ENCODE measurements at regions not wholly inside any gene's neighbourhood (a gene's known extent, or its start where the extent isn't known, plus 50 kb on each side); places are given as distances from the start of the nearest gene placed in this dataset.

DNA sequence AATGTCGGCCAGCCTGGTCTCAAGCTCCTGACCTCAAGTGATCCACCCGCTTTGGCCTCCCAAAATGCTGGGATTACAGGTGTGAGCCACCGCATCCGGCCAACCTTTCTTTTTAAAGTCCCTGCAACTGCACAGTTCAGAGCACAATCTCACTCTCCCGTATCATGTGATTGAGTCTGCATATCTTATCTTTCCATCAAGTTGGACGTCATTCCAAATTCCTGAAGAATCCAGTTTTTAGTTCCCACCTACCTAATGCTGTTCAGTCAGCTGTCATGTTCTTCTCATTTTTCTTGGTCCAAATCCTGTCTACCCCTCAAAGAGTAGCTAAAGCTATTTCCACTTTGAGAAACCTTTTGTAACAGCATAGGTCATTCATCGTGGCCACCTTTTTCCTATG is 110.8 kb upstream of the FBXO11 start:
- no peak for DNase-seq
- Histone ChIP-seq H3K9me3 (peaks cover 0 to 6% (median 0%) of the 10 kb centered on the region in 4 donors), H3K27me3 (no peaks in the 10 kb centered on the region), H3K4me3 (no peak overlapping the region), H3K36me3 (no peaks in the 10 kb centered on the region), H3K4me1 (no peaks in the 10 kb centered on the region), H3K27ac (no peak overlapping the region)
- WGBS, 2 donors, result 89 to 93% methylated on average over 7 of the region's 7 CpGs
- intact Hi-C loops (cut with DNase I), result no loop called here
- TF ChIP-seq POLR2AphosphoS5 (IDR thresholded peaks at IDR 0.05) (no peak), POLR2A (IDR thresholded peaks at IDR 0.05) (no peak), CTCF (IDR thresholded peaks at IDR 0.05) (no peak), EP300 (IDR thresholded peaks at IDR 0.05) (no peak)

GRCh38 chr2:48018480-48018879 is 112.2 kb upstream of the FBXO11 start:
- peaks cover 0 to 6% (median 0%) of the 10 kb centered on the region in 4 donors for H3K9me3 ChIP-seq
- H3K27me3 ChIP-seq, result no peaks in the 10 kb centered on the region
- no peaks in the 10 kb centered on the region for H3K4me1 ChIP-seq
- no peaks in the 10 kb centered on the region for H3K36me3 ChIP-seq
- no peak for DNase-seq
- H3K27ac ChIP-seq, result no peak overlapping the region
- H3K4me3 ChIP-seq, result no peak overlapping the region
- intact Hi-C loops (cut with DNase I), result no loop called here
- TF ChIP-seq POLR2AphosphoS5 (IDR thresholded peaks at IDR 0.05) (no peak), POLR2A (IDR thresholded peaks at IDR 0.05) (no peak), CTCF (IDR thresholded peaks at IDR 0.05) (no peak), EP300 (IDR thresholded peaks at IDR 0.05) (no peak)

DNA sequence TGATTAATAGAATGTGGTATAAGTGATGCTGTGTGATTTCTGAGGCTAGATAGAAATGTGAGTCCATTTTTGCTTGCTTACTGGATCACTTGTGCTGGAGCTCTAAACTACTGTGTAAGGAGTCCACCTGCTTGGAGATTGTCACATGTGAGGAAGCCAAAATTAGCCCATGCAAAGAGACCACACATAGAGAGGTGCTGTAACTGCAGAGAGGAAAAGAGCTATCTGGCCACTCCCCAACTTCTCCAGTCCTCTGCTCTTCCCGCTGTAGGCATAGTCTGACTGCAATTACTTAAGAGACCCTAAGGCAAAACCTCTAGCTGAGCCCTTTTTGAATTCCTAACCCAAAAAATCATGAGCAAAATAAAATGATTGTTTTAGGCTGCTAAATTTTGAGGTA is 120.6 kb upstream of the FBXO11 start:
- no peak overlapping the region for H3K27ac ChIP-seq
- no peak overlapping the region for H3K4me3 ChIP-seq
- WGBS, 2 donors, result 71 to 84% methylated on average over 1 of the region's 1 CpG
- no peaks in the 10 kb centered on the region for H3K27me3 ChIP-seq
- no peaks in the 10 kb centered on the region for H3K4me1 ChIP-seq
- H3K9me3 ChIP-seq, result no peaks in the 10 kb centered on the region
- TF ChIP-seq POLR2AphosphoS5 (IDR thresholded peaks at IDR 0.05), result no peak
- intact Hi-C loops (cut with DNase I), result no loop called here
- DNase-seq, result no peak
- no peaks in the 10 kb centered on the region for H3K36me3 ChIP-seq

GRCh38 chr2:48032765-48033164 is 126.5 kb upstream of the FBXO11 start:
- Histone ChIP-seq H3K4me3 (no peak overlapping the region), H3K27ac (no peak overlapping the region), H3K36me3 (no peaks in the 10 kb centered on the region), H3K9me3 (no peaks in the 10 kb centered on the region), H3K4me1 (no peaks in the 10 kb centered on the region), H3K27me3 (no peaks in the 10 kb centered on the region)
- 88 to 90% methylated on average over 2 of the region's 2 CpGs for WGBS, 2 donors
- intact Hi-C loops (cut with DNase I), result no loop called here
- DNase-seq, result no peak
- TF ChIP-seq EP300 (IDR thresholded peaks at IDR 0.05) (no peak), POLR2A (IDR thresholded peaks at IDR 0.05) (no peak), POLR2AphosphoS5 (IDR thresholded peaks at IDR 0.05) (no peak), CTCF (IDR thresholded peaks at IDR 0.05) (no peak)

- no peak for DNase-seq
- Histone ChIP-seq H3K36me3 (no peaks in the 10 kb centered on the region), H3K27me3 (no peaks in the 10 kb centered on the region), H3K4me1 (no peaks in the 10 kb centered on the region), H3K4me3 (no peak overlapping the region), H3K27ac (no peak overlapping the region), H3K9me3 (no peaks in the 10 kb centered on the region)
- no peak for TF ChIP-seq EP300 (IDR thresholded peaks at IDR 0.05)
- no peak for TF ChIP-seq POLR2A (IDR thresholded peaks at IDR 0.05)
- no peak for TF ChIP-seq CTCF (IDR thresholded peaks at IDR 0.05)
- no peak for TF ChIP-seq POLR2AphosphoS5 (IDR thresholded peaks at IDR 0.05)
- intact Hi-C loops (cut with DNase I), result no loop called here
Observed at GRCh38 chr2:48034295-48034694, 128.0 kb upstream of the FBXO11 start.

All from sigmoid colon (tissue), 6 donors.